ENCODE measurements at regions not wholly inside any gene's neighbourhood (a gene's known extent, or its start where the extent isn't known, plus 50 kb on each side); places are given as distances from the start of the nearest gene placed in this dataset.

- TF ChIP-seq POLR2A (IDR thresholded peaks at IDR 0.05) (no peak), POLR2AphosphoS5 (IDR thresholded peaks at IDR 0.05) (no peak), CTCF (IDR thresholded peaks at IDR 0.05) (no peak)
- WGBS: 92% methylated on average over 32 of the region's 34 CpGs
- no peaks in the 10 kb centered on the region for H3K9me3 ChIP-seq
- no peak for DNase-seq (ENCODE audit: low spot score)
- H3K4me1 ChIP-seq (replicated peaks): no peaks in the 10 kb centered on the region
- no peaks in the 10 kb centered on the region for H3K36me3 ChIP-seq
- intact Hi-C loops (cut with DNase I): no loop called here
- H3K27me3 ChIP-seq (replicated peaks; ENCODE audit: insufficient read depth): no peaks in the 10 kb centered on the region
- H3K4me3 ChIP-seq: no peak overlapping the region
- no peak overlapping the region for H3K27ac ChIP-seq
Measured at GRCh38 chr4:17414392-17414791, 97.5 kb downstream of the QDPR start.

- intact Hi-C loops (cut with DNase I): no loop called here
- Histone ChIP-seq H3K4me3 (no peak overlapping the region), H3K27me3 (replicated peaks; ENCODE audit: insufficient read depth) (no peaks in the 10 kb centered on the region), H3K27ac (no peak overlapping the region), H3K4me1 (replicated peaks) (no peaks in the 10 kb centered on the region), H3K9me3 (no peaks in the 10 kb centered on the region), H3K36me3 (no peaks in the 10 kb centered on the region)
- TF ChIP-seq POLR2A (IDR thresholded peaks at IDR 0.05): no peak
- TF ChIP-seq POLR2AphosphoS5 (IDR thresholded peaks at IDR 0.05): no peak
- DNase-seq (ENCODE audit: low spot score): no peak
- WGBS: 68% methylated on average over 4 of the region's 4 CpGs
Measured at GRCh38 chr4:17400686-17401085, 111.2 kb downstream of the QDPR start.

GRCh38 chr4:17398805-17399204 lies 113.1 kb downstream of the QDPR start:
- Histone ChIP-seq H3K27me3 (replicated peaks; ENCODE audit: insufficient read depth) (no peaks in the 10 kb centered on the region), H3K4me3 (no peak overlapping the region), H3K4me1 (replicated peaks) (no peaks in the 10 kb centered on the region), H3K9me3 (no peaks in the 10 kb centered on the region), H3K36me3 (no peaks in the 10 kb centered on the region), H3K27ac (no peak overlapping the region)
- intact Hi-C loops (cut with DNase I): no loop called here
- WGBS: 89% methylated on average over 3 of the region's 3 CpGs
- no peak for DNase-seq (ENCODE audit: low spot score)
- TF ChIP-seq POLR2AphosphoS5 (IDR thresholded peaks at IDR 0.05): no peak
- TF ChIP-seq CTCF (IDR thresholded peaks at IDR 0.05): no peak
- TF ChIP-seq POLR2A (IDR thresholded peaks at IDR 0.05): no peak

GRCh38 chr4:17398035-17398434 lies 113.9 kb downstream of the QDPR start:
- Histone ChIP-seq H3K27ac (no peak overlapping the region), H3K4me1 (replicated peaks) (no peaks in the 10 kb centered on the region), H3K36me3 (no peaks in the 10 kb centered on the region), H3K4me3 (no peak overlapping the region), H3K27me3 (replicated peaks; ENCODE audit: insufficient read depth) (no peaks in the 10 kb centered on the region), H3K9me3 (no peaks in the 10 kb centered on the region)
- intact Hi-C loops (cut with DNase I): no loop called here
- 73% methylated on average over 2 of the region's 2 CpGs for WGBS
- TF ChIP-seq POLR2AphosphoS5 (IDR thresholded peaks at IDR 0.05) (no peak), CTCF (IDR thresholded peaks at IDR 0.05) (no peak), POLR2A (IDR thresholded peaks at IDR 0.05) (no peak)
- no peak for DNase-seq (ENCODE audit: low spot score)

- no peak for TF ChIP-seq POLR2A (IDR thresholded peaks at IDR 0.05)
- H3K9me3 ChIP-seq: no peaks in the 10 kb centered on the region
- H3K27me3 ChIP-seq (replicated peaks; ENCODE audit: insufficient read depth): no peaks in the 10 kb centered on the region
- no peaks in the 10 kb centered on the region for H3K36me3 ChIP-seq
- H3K4me1 ChIP-seq (replicated peaks): no peaks in the 10 kb centered on the region
- no peak for DNase-seq (ENCODE audit: low spot score)
- H3K27ac ChIP-seq: no peak overlapping the region
- H3K4me3 ChIP-seq: no peak overlapping the region
- WGBS: 46% methylated on average over 3 of the region's 3 CpGs
- intact Hi-C loops (cut with DNase I): no loop called here
Measured at GRCh38 chr4:17397611-17398010, 114.3 kb downstream of the QDPR start.

GRCh38 chr4:17385403-17385802 lies 126.5 kb downstream of the QDPR start:
- Histone ChIP-seq H3K27ac (no peak overlapping the region), H3K27me3 (replicated peaks; ENCODE audit: insufficient read depth) (no peaks in the 10 kb centered on the region), H3K4me3 (no peak overlapping the region), H3K4me1 (replicated peaks) (no peaks in the 10 kb centered on the region), H3K36me3 (no peaks in the 10 kb centered on the region), H3K9me3 (no peaks in the 10 kb centered on the region)
- TF ChIP-seq POLR2AphosphoS5 (IDR thresholded peaks at IDR 0.05) (no peak), CTCF (IDR thresholded peaks at IDR 0.05) (no peak), POLR2A (IDR thresholded peaks at IDR 0.05) (no peak)
- DNase-seq (ENCODE audit: low spot score): no peak
- 47% methylated on average over 2 of the region's 2 CpGs for WGBS
- intact Hi-C loops (cut with DNase I): no loop called here

Measured in prostate gland (tissue), 2 donors.